BE2C (cell line): ENCODE measurements at regions not wholly inside any gene's neighbourhood (a gene's known extent, or its start where the extent isn't known, plus 50 kb on each side); places are given as distances from the start of the nearest gene placed in this dataset.

Experiments used
- DNase-seq: peaks from one replicate; pipeline ENCODE4 v3.0.0-alpha.2; 2020
- H3K27me3 ChIP-seq: fragments of 250-450 bp; sonication (Bioruptor Pico); 2 replicates; pipeline ENCODE4 v1.5.1; 2020; ENCODE audit warnings: mild to moderate bottlenecking
- H3K36me3 ChIP-seq: fragments of 250-450 bp; sonication (Bioruptor Pico); 2 replicates; pipeline ENCODE4 v1.5.1; 2020; ENCODE audit warnings: mild to moderate bottlenecking
- H3K4me1 ChIP-seq: fragments of 250-450 bp; sonication (Bioruptor Pico); 2 replicates; pipeline ENCODE4 v1.5.1; 2020
- H3K4me3 ChIP-seq: 2 replicates; pipeline ENCODE4 v1.5.1; 2011; ENCODE audit warnings: low read depth, low read length
- H3K9me3 ChIP-seq: fragments of 250-450 bp; sonication (Bioruptor Pico); 2 replicates; pipeline ENCODE4 v1.5.1; 2020
- CTCF ChIP-seq: IDR thresholded peaks from 2 replicates; pipeline ENCODE4 v1.5.1; 2012; ENCODE audit warnings: mild to moderate bottlenecking, low read depth, low read length

- Histone ChIP-seq H3K4me3 (no peak overlapping the region), H3K27me3 (no peaks in the 10 kb centered on the region), H3K9me3 (no peaks in the 10 kb centered on the region), H3K36me3 (no peaks in the 10 kb centered on the region), H3K4me1 (peaks cover 11% of the 10 kb centered on the region)
- TF ChIP-seq CTCF = no peak
- DNase-seq = no peak
These were observed 290.2 kb upstream of the MAP3K1 start for GRCh38 chr5:56525113-56525512.

GRCh38 chr5:56523790-56524575 is 290.9 kb upstream of the ANKRD55 start:
- H3K9me3 ChIP-seq = no peaks in the 10 kb centered on the region
- no peak for TF ChIP-seq CTCF
- H3K4me3 ChIP-seq = no peak overlapping the region
- no peaks in the 10 kb centered on the region for H3K27me3 ChIP-seq
- no peak for DNase-seq
- peaks cover 11% of the 10 kb centered on the region for H3K4me1 ChIP-seq
- no peaks in the 10 kb centered on the region for H3K36me3 ChIP-seq

GRCh38 chr5:56522960-56523359 is 289.8 kb upstream of the ANKRD55 start:
- no peaks in the 10 kb centered on the region for H3K36me3 ChIP-seq
- no peaks in the 10 kb centered on the region for H3K9me3 ChIP-seq
- DNase-seq = no peak
- H3K27me3 ChIP-seq = no peaks in the 10 kb centered on the region
- H3K4me3 ChIP-seq = no peak overlapping the region
- no peak for TF ChIP-seq CTCF
- peaks cover 16% of the 10 kb centered on the region for H3K4me1 ChIP-seq

- no peaks in the 10 kb centered on the region for H3K36me3 ChIP-seq
- H3K4me1 ChIP-seq = peaks cover 24% of the 10 kb centered on the region
- no peak for TF ChIP-seq CTCF
- no peak for DNase-seq
- no peaks in the 10 kb centered on the region for H3K9me3 ChIP-seq
- H3K4me3 ChIP-seq = no peak overlapping the region
- H3K27me3 ChIP-seq = no peaks in the 10 kb centered on the region
These were observed 289.0 kb upstream of the ANKRD55 start for GRCh38 chr5:56522169-56522568.

- Histone ChIP-seq H3K9me3 (no peaks in the 10 kb centered on the region), H3K4me3 (no peak overlapping the region), H3K4me1 (peaks cover 32% of the 10 kb centered on the region), H3K36me3 (no peaks in the 10 kb centered on the region), H3K27me3 (no peaks in the 10 kb centered on the region)
- no peak for DNase-seq
- no peak for TF ChIP-seq CTCF
These were observed 288.0 kb upstream of the ANKRD55 start for GRCh38 chr5:56520986-56521730.

- Histone ChIP-seq H3K4me1 (peaks cover 36% of the 10 kb centered on the region), H3K4me3 (no peak overlapping the region), H3K27me3 (no peaks in the 10 kb centered on the region), H3K36me3 (no peaks in the 10 kb centered on the region), H3K9me3 (no peaks in the 10 kb centered on the region)
- DNase-seq = no peak
- TF ChIP-seq CTCF = no peak
These were observed 285.7 kb upstream of the ANKRD55 start for GRCh38 chr5:56518820-56519219.
